Upper lobe of left lung (tissue), 6 donors: ENCODE measurements at regions not wholly inside any gene's neighbourhood (a gene's known extent, or its start where the extent isn't known, plus 50 kb on each side); places are given as distances from the start of the nearest gene placed in this dataset.

Experiments
- ATAC-seq, 2 donors: fragments of 200-7000 bp; cut with Tn5 transposase; one replicate each; pipeline ENCODE4 v1.9.1; 2022; ENCODE audit warnings: mild to moderate bottlenecking in 2 of 2, moderate library complexity in 2 of 2; ENCODE audit not compliant: low FRiP score in 2 of 2
- DNase-seq, 2 donors: peaks; one replicate each; pipeline ENCODE4 v3.0.0-alpha.2; 2019 to 2020
- H3K27ac ChIP-seq, 4 donors: fragments of 200-600 bp; sonication (generic); one replicate each; pipeline ENCODE4 v1.5.1; 2016 to 2019
- H3K27me3 ChIP-seq, 4 donors: fragments of 200-600 bp; sonication (generic); one replicate each; pipeline ENCODE4 v1.5.1; 2017 to 2019
- H3K36me3 ChIP-seq, 4 donors: fragments of 200-600 bp; sonication (generic); one replicate each; pipeline ENCODE4 v1.5.1; 2016 to 2019
- H3K4me1 ChIP-seq, 4 donors: fragments of 200-600 bp; sonication (generic); one replicate each; pipeline ENCODE4 v1.5.1; 2018 to 2019
- H3K4me3 ChIP-seq, 4 donors: fragments of 200-600 bp; sonication (generic); one replicate each; pipeline ENCODE4 v1.5.1; 2017 to 2019; ENCODE audit warnings: mild to moderate bottlenecking in 2 of 4, moderate library complexity in 1 of 4
- H3K9me3 ChIP-seq, 4 donors: fragments of 200-600 bp; sonication (generic); one replicate each; pipeline ENCODE4 v1.5.1; 2018 to 2019
- CTCF ChIP-seq, 6 experiments: fragments of 450-650 bp in 4 of 6; fragments of 200-600 bp in 2 of 6; sonication (generic) in 2 of 6; IDR thresholded peaks; one replicate each; pipeline ENCODE4 v1.5.1; 2016 to 2019; ENCODE audit warnings: antibody characterized with exemption in 6 of 6
- EP300 ChIP-seq, 4 donors: sonication (generic); formaldehyde crosslinking; IDR thresholded peaks; one replicate each; pipeline ENCODE4 v1.5.1; 2017; ENCODE audit warnings: antibody characterized with exemption in 4 of 4, control low read depth in 2 of 4
- POLR2A ChIP-seq, 4 donors: fragments of 450-650 bp; IDR thresholded peaks; one replicate each; pipeline ENCODE4 v1.5.1; 2016 to 2017; ENCODE audit warnings: antibody characterized with exemption in 4 of 4, mild to moderate bottlenecking in 2 of 4
- POLR2AphosphoS5 ChIP-seq, 2 donors: sonication (generic); formaldehyde crosslinking; IDR thresholded peaks; one replicate each; pipeline ENCODE4 v1.5.1; 2017; ENCODE audit warnings: antibody characterized with exemption in 2 of 2
- WGBS, 2 donors: methylation state at CpG; one replicate each; pipeline ENCODE4 v1.1.5; 2017 to 2018; 5-methylcytosine and 5-hydroxymethylcytosine counted together
- donor health status: DM: no; HTN: no; CAD: no; lungs with moderate emphysema.
- donor health status: DM: no; HTN: yes; CAD: no; lungs with severe emphysema.

- DNase-seq (no peak), ATAC-seq (no peak)
- TF ChIP-seq EP300 (IDR thresholded peaks at IDR 0.05) (no peak), POLR2A (IDR thresholded peaks at IDR 0.05) (no peak), POLR2AphosphoS5 (IDR thresholded peaks at IDR 0.05) (no peak), CTCF (IDR thresholded peaks at IDR 0.05) (no peak)
- 55 to 65% methylated on average over 3 of the region's 3 CpGs for WGBS, 2 donors
- H3K27ac ChIP-seq, result no peak overlapping the region
- no peaks in the 10 kb centered on the region for H3K9me3 ChIP-seq
- H3K36me3 ChIP-seq, result no peaks in the 10 kb centered on the region
- no peaks in the 10 kb centered on the region for H3K27me3 ChIP-seq
- no peaks in the 10 kb centered on the region for H3K4me1 ChIP-seq
- no peak overlapping the region for H3K4me3 ChIP-seq
Observed at GRCh38 chr1:37270639-37271038, 203.7 kb upstream of the ZC3H12A start.

- H3K36me3 ChIP-seq, result no peaks in the 10 kb centered on the region
- no peak overlapping the region for H3K27ac ChIP-seq
- no peak for ATAC-seq
- WGBS, 2 donors, result 76 to 83% methylated on average over 2 to 8 of the region's 8 CpGs
- H3K4me1 ChIP-seq, result no peaks in the 10 kb centered on the region
- no peaks in the 10 kb centered on the region for H3K9me3 ChIP-seq
- no peak overlapping the region for H3K4me3 ChIP-seq
- TF ChIP-seq POLR2AphosphoS5 (IDR thresholded peaks at IDR 0.05), result no peak
- no peak for TF ChIP-seq CTCF (IDR thresholded peaks at IDR 0.05)
- TF ChIP-seq POLR2A (IDR thresholded peaks at IDR 0.05), result no peak
- TF ChIP-seq EP300 (IDR thresholded peaks at IDR 0.05), result no peak
- H3K27me3 ChIP-seq, result no peaks in the 10 kb centered on the region
- peak in 1 of 2 donors; percentile 5 for DNase-seq
Observed at GRCh38 chr1:37272626-37273025, 201.8 kb upstream of the ZC3H12A start.

- no peak overlapping the region for H3K4me3 ChIP-seq
- no peaks in the 10 kb centered on the region for H3K9me3 ChIP-seq
- H3K4me1 ChIP-seq, result no peaks in the 10 kb centered on the region
- H3K27me3 ChIP-seq, result no peaks in the 10 kb centered on the region
- TF ChIP-seq POLR2AphosphoS5 (IDR thresholded peaks at IDR 0.05) (no peak), CTCF (IDR thresholded peaks at IDR 0.05) (no peak), EP300 (IDR thresholded peaks at IDR 0.05) (no peak), POLR2A (IDR thresholded peaks at IDR 0.05) (no peak)
- H3K27ac ChIP-seq, result no peak overlapping the region
- no peak for ATAC-seq
- H3K36me3 ChIP-seq, result no peaks in the 10 kb centered on the region
- no peak for DNase-seq
- 70 to 72% methylated on average over 7 to 8 of the region's 8 CpGs for WGBS, 2 donors
Observed at GRCh38 chr1:37274486-37274885, 199.9 kb upstream of the ZC3H12A start.

GRCh38 chr1:37274938-37275631 lies 199.3 kb upstream of the ZC3H12A start:
- Histone ChIP-seq H3K9me3 (no peaks in the 10 kb centered on the region), H3K36me3 (no peaks in the 10 kb centered on the region), H3K27me3 (no peaks in the 10 kb centered on the region), H3K27ac (no peak overlapping the region), H3K4me3 (no peak overlapping the region), H3K4me1 (no peaks in the 10 kb centered on the region)
- WGBS, 2 donors, result 61 to 62% methylated on average over 5 of the region's 5 CpGs
- ATAC-seq (no peak), DNase-seq (no peak)
- no peak for TF ChIP-seq POLR2AphosphoS5 (IDR thresholded peaks at IDR 0.05)
- no peak for TF ChIP-seq POLR2A (IDR thresholded peaks at IDR 0.05)
- no peak for TF ChIP-seq EP300 (IDR thresholded peaks at IDR 0.05)
- TF ChIP-seq CTCF (IDR thresholded peaks at IDR 0.05), result no peak

- no peak overlapping the region for H3K4me3 ChIP-seq
- TF ChIP-seq POLR2AphosphoS5 (IDR thresholded peaks at IDR 0.05) (no peak), CTCF (IDR thresholded peaks at IDR 0.05) (no peak), POLR2A (IDR thresholded peaks at IDR 0.05) (no peak), EP300 (IDR thresholded peaks at IDR 0.05) (no peak)
Observed at GRCh38 chr1:37277366-37277765, 197.0 kb upstream of the ZC3H12A start.

More at GRCh38 chr1:37277366-37277765, 197.0 kb upstream of the ZC3H12A start:
- no peak for ATAC-seq
- H3K9me3 ChIP-seq, result peaks cover 0 to 5% (median 0%) of the 10 kb centered on the region in 4 donors
- H3K36me3 ChIP-seq, result no peaks in the 10 kb centered on the region
- no peak for DNase-seq
- 59 to 71% methylated on average over 2 of the region's 2 CpGs for WGBS, 2 donors
- no peaks in the 10 kb centered on the region for H3K27me3 ChIP-seq
- no peaks in the 10 kb centered on the region for H3K4me1 ChIP-seq
- H3K27ac ChIP-seq, result no peak overlapping the region
